Tibial artery (tissue), 4 donors: ENCODE measurements at regions not wholly inside any gene's neighbourhood (a gene's known extent, or its start where the extent isn't known, plus 50 kb on each side); places are given as distances from the start of the nearest gene placed in this dataset.
A peak's percentile ranks its signal among the peaks of the same experiment; 100 is the strongest.

Experiments
- DNase-seq, 2 donors: peaks; one replicate each; pipeline ENCODE4 v3.0.0-alpha.2; 2019
- H3K27ac ChIP-seq, 2 donors: fragments of 200-600 bp; sonication (generic) in 1 of 2; 1 replicate in 1 of 2; 2 replicates in 1 of 2; pipeline ENCODE4 v1.5.1; 2018 to 2019; ENCODE audit warnings: mild to moderate bottlenecking in 1 of 2
- H3K27me3 ChIP-seq, 2 donors: fragments of 200-600 bp; sonication (generic) in 1 of 2; one replicate each; pipeline versions ENCODE4 v1.5.1 to v1.6.0; 2016 to 2019
- H3K36me3 ChIP-seq, 3 donors: fragments of 200-600 bp; sonication (generic) in 2 of 3; one replicate each; pipeline ENCODE4 v1.5.1; 2016 to 2019; ENCODE audit warnings: mild to moderate bottlenecking in 2 of 3
- H3K4me1 ChIP-seq, 4 donors: fragments of 200-600 bp; sonication (generic) in 2 of 4; 1 replicate in 3 of 4; 2 replicates in 1 of 4; pipeline ENCODE4 v1.5.1; 2016 to 2019
- H3K4me3 ChIP-seq, 2 donors: fragments of 200-600 bp; sonication (generic) in 1 of 2; 1 replicate in 1 of 2; 2 replicates in 1 of 2; pipeline ENCODE4 v1.5.1; 2018 to 2019; ENCODE audit warnings: mild to moderate bottlenecking in 2 of 2
- H3K9me3 ChIP-seq, 3 donors: fragments of 200-600 bp; sonication (generic) in 1 of 3; one replicate each; pipeline ENCODE4 v1.5.1; 2016 to 2019
- CTCF ChIP-seq, 2 experiments: fragments of 200-600 bp in 1 of 2; fragments of 450-650 bp in 1 of 2; IDR thresholded peaks; one replicate each; pipeline ENCODE4 v1.5.1; 2017 to 2019; ENCODE audit warnings: antibody characterized with exemption in 2 of 2, mild to moderate bottlenecking in 1 of 2, moderate library complexity in 1 of 2
- intact Hi-C: fragments of 100-400 bp; cut with DNase I; formaldehyde crosslinking; loops from one replicate; pipeline ENCODE4 v1.15.0; 2023; ENCODE audit warnings: low total_unique reads

- Histone ChIP-seq H3K27me3 (no peaks in the 10 kb centered on the region), H3K9me3 (no peaks in the 10 kb centered on the region), H3K27ac (no peak overlapping the region), H3K36me3 (no peaks in the 10 kb centered on the region), H3K4me3 (no peak overlapping the region), H3K4me1 (no peaks in the 10 kb centered on the region)
- no peak for DNase-seq
- TF ChIP-seq CTCF (IDR thresholded peaks at IDR 0.05), result no peak
- intact Hi-C loops, result no loop called here
These were observed 241.5 kb upstream of the IGFBP3 start for GRCh38 chr7:46162609-46163008.

- no peak for TF ChIP-seq CTCF (IDR thresholded peaks at IDR 0.05)
- Histone ChIP-seq H3K4me1 (no peaks in the 10 kb centered on the region), H3K4me3 (no peak overlapping the region), H3K27ac (no peak overlapping the region), H3K9me3 (no peaks in the 10 kb centered on the region), H3K27me3 (no peaks in the 10 kb centered on the region), H3K36me3 (no peaks in the 10 kb centered on the region)
- intact Hi-C loops, result no loop called here
- peak in 1 of 2 donors; percentile 74 for DNase-seq
These were observed 239.8 kb upstream of the IGFBP3 start for GRCh38 chr7:46160861-46161260.

- TF ChIP-seq CTCF (IDR thresholded peaks at IDR 0.05), result no peak
- Histone ChIP-seq H3K9me3 (no peaks in the 10 kb centered on the region), H3K36me3 (no peaks in the 10 kb centered on the region), H3K4me1 (no peaks in the 10 kb centered on the region), H3K27me3 (no peaks in the 10 kb centered on the region), H3K27ac (no peak overlapping the region), H3K4me3 (no peak overlapping the region)
- DNase-seq, result no peak
- intact Hi-C loops, result no loop called here
These were observed 236.9 kb upstream of the IGFBP3 start for GRCh38 chr7:46157931-46158330.

- Histone ChIP-seq H3K9me3 (no peaks in the 10 kb centered on the region), H3K4me3 (no peak overlapping the region), H3K4me1 (no peaks in the 10 kb centered on the region), H3K27me3 (no peaks in the 10 kb centered on the region), H3K36me3 (no peaks in the 10 kb centered on the region), H3K27ac (no peak overlapping the region)
- intact Hi-C loops, result no loop called here
- no peak for DNase-seq
- TF ChIP-seq CTCF (IDR thresholded peaks at IDR 0.05), result no peak
These were observed 236.3 kb upstream of the IGFBP3 start for GRCh38 chr7:46157404-46157803.

GRCh38 chr7:46156853-46157252 is 235.8 kb upstream of the IGFBP3 start:
- intact Hi-C loops, result no loop called here
- DNase-seq, result no peak
- no peaks in the 10 kb centered on the region for H3K27me3 ChIP-seq
- no peak overlapping the region for H3K4me3 ChIP-seq
- no peak for TF ChIP-seq CTCF (IDR thresholded peaks at IDR 0.05)
- no peaks in the 10 kb centered on the region for H3K4me1 ChIP-seq
- H3K36me3 ChIP-seq, result no peaks in the 10 kb centered on the region
- no peaks in the 10 kb centered on the region for H3K9me3 ChIP-seq
- no peak overlapping the region for H3K27ac ChIP-seq

- intact Hi-C loops, result no loop called here
- no peak overlapping the region for H3K27ac ChIP-seq
- no peaks in the 10 kb centered on the region for H3K4me1 ChIP-seq
- H3K9me3 ChIP-seq, result no peaks in the 10 kb centered on the region
- no peak overlapping the region for H3K4me3 ChIP-seq
- DNase-seq, result no peak
- no peaks in the 10 kb centered on the region for H3K27me3 ChIP-seq
- no peaks in the 10 kb centered on the region for H3K36me3 ChIP-seq
- TF ChIP-seq CTCF (IDR thresholded peaks at IDR 0.05), result no peak
These were observed 235.0 kb upstream of the IGFBP3 start for GRCh38 chr7:46156086-46156485.
